ENCODE measurements at regions not wholly inside any gene's neighbourhood (a gene's known extent, or its start where the extent isn't known, plus 50 kb on each side); places are given as distances from the start of the nearest gene placed in this dataset.

DNA sequence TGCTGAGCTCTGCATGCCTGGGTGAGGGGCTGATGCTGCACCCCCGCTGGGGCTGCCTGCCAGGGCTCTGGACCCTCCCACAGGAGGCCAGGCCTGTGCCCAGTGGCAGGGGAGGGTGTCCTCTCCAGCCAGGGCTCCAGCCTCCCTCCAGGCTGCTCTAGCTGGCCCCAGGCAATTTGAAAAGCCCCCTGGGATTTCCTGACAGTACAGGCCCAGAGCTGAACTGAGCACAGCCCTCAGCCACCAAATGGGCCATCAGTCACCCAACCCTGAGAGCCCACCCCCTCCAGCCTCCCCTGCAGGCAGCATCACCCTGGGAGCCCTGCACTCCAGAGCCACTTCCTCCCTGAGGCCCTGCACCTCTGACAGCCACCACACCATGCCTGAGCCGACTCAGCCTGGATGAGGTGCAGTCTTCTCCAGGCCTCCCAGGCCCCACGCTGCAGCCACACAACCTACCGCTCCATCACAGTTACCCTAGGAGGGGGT is 101.8 kb upstream of the RET start:
- POLR2A ChIA-PET = no interaction called here
- peaks cover 3% of the 10 kb centered on the region for H3K4me1 Mint-ChIP-seq
- CTCF ChIA-PET = interaction anchor here (0.8 kb wide), 1 partner anchor 14 kb away, joined by 3 read pairs; no protein-coding TSS in a partner anchor
- no peak overlapping the region for H3K4me3 Mint-ChIP-seq
- no peaks in the 10 kb centered on the region for H3K36me3 Mint-ChIP-seq (ENCODE audit: low read depth)
- H3K27me3 Mint-ChIP-seq = no peaks in the 10 kb centered on the region
- no peaks in the 10 kb centered on the region for H3K9me3 Mint-ChIP-seq
- DNase-seq = no peak
- no peak overlapping the region for H3K27ac Mint-ChIP-seq

DNA sequence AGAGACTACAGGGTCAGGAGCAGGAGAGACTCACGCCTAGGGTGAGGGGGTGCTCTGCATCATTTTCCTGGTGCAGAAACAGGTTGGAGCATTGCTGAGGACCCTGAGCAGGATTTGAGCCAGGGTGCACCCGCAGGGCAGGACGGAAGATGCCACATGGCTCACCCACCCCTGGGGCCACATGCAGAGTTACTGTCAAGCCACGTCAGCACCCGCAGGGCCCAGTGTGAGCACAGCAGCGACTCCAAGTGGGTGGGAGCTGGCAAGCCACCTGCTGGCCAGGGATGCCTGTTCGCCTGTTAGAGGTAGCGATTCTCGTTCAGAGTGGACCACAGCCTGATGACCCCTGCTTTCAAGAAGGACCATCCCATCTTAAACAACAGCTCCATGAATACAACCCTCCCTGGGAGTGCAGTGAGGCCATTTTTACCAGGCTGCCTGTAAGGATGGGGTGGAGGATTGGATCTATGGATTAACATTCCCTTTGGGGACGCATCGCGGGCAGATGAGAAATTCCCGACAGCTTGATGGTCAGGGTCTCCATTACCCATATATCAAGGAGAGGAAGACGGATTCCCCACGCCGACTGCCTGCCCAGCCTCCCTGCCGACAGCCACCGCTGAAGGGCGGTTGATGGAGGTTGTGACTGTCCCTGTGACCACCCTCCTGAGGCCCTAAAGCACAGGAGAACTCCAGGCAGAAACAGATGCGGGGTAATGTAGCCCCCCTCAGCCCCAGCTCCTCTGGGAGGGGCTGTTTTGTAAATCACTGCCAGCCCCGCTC is 101.1 kb upstream of the RET start:
- no peak overlapping the region for H3K27ac Mint-ChIP-seq
- H3K27me3 Mint-ChIP-seq = no peaks in the 10 kb centered on the region
- H3K36me3 Mint-ChIP-seq (ENCODE audit: low read depth) = no peaks in the 10 kb centered on the region
- CTCF ChIA-PET = interaction anchor here (0.8 kb wide), 1 partner anchor 13 kb away, joined by 3 read pairs; no protein-coding TSS in a partner anchor
- POLR2A ChIA-PET = no interaction called here
- H3K4me1 Mint-ChIP-seq = peaks cover 3% of the 10 kb centered on the region
- H3K9me3 Mint-ChIP-seq = no peaks in the 10 kb centered on the region
- no peak overlapping the region for H3K4me3 Mint-ChIP-seq
- DNase-seq = no peak

DNA sequence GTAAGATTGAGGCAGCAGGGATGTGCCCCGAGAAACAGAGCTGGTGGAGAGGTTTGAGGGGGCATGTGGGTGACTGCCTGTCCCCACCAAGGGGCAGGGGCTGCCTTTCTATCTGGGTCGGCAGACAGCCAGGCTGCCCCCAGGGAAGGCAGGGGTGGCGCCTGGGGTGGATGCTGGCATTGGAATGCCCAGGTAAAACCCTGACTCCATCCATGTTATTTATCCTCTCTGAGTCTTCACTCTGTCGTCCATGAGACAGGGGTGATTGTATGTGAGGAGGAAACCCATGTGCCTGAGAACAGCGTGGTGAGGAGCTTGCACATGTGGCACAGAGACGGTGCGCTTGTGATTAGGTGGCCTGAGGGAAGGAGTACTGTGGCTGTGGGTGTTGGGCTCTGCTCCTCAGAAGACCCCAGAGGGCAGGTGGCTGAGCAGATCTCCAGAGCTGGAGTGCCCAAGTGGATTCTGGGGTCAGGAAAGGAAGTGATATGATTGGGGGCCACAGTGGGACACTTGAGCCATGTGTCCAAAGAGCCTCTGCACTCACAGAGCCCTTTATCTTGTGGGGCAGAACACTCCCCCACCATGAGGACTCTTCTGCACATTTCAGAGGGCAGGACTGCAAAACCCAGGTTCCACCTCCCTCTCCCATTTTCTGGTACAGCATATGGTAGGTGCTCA is 100.4 kb upstream of the RET start:
- no peaks in the 10 kb centered on the region for H3K36me3 Mint-ChIP-seq (ENCODE audit: low read depth)
- H3K27me3 Mint-ChIP-seq = no peaks in the 10 kb centered on the region
- ChIA-PET CTCF (interaction anchor here (1.8 kb wide), 1 partner anchor 11 kb away, joined by 3 read pairs; no protein-coding TSS in a partner anchor), POLR2A (no interaction called here)
- H3K27ac Mint-ChIP-seq = no peak overlapping the region
- H3K4me3 Mint-ChIP-seq = no peak overlapping the region
- DNase-seq = no peak
- peaks cover 3% of the 10 kb centered on the region for H3K4me1 Mint-ChIP-seq
- H3K9me3 Mint-ChIP-seq = no peaks in the 10 kb centered on the region

DNA sequence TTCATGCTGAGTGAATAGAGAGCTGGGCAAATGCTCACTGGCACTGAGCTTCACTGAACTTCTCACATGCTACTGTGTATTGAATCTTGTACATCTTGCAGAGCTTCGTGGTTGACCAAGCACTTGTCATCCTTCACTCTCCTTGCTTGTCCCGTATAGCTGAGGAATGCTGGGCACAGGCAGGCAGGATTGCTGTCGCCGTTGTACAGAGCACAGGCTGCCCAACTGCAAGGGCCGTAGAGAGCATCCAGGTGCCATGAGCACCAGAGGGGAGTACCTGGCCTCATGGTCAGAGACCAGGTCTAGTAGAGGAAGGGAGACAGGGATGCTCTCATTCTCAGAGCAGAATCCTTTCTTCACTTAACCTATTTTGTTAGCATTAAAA is 99.8 kb upstream of the RET start:
- H3K27ac Mint-ChIP-seq = no peak overlapping the region
- no peak overlapping the region for H3K4me3 Mint-ChIP-seq
- POLR2A ChIA-PET = no interaction called here
- CTCF ChIA-PET = interaction anchor here (0.7 to 1.8 kb wide), 2 partner anchors 10 to 634 kb away, joined by 3 to 5 read pairs; no protein-coding TSS in a partner anchor
- DNase-seq = no peak
- H3K4me1 Mint-ChIP-seq = peaks cover 3% of the 10 kb centered on the region
- no peaks in the 10 kb centered on the region for H3K27me3 Mint-ChIP-seq
- H3K9me3 Mint-ChIP-seq = no peaks in the 10 kb centered on the region
- no peaks in the 10 kb centered on the region for H3K36me3 Mint-ChIP-seq (ENCODE audit: low read depth)

DNA sequence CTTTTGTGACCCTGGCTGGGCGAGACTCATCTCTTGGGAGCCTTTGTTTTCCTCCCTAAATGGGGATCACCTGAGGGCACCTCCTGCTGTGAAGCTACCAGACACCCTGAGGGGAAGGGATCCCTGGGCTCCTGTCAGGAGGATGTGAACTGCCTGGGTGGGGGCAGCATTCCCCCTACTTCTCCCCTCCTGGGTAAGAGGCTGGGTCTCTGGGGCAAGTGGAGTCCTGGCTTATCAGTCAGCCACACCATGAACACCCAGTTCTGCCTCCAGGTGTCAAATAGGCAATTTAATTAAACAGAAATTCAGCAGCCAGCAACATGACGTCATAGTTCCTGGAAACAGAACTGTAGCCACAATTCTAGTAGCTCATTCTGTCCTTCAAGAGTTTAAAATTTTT is 97.7 kb upstream of the RET start:
- Mint-ChIP-seq H3K4me1 (peaks cover 3% of the 10 kb centered on the region), H3K4me3 (no peak overlapping the region), H3K27me3 (no peaks in the 10 kb centered on the region), H3K36me3 (ENCODE audit: low read depth) (no peaks in the 10 kb centered on the region), H3K27ac (no peak overlapping the region), H3K9me3 (no peaks in the 10 kb centered on the region)
- CTCF ChIA-PET = no interaction called here
- POLR2A ChIA-PET = no interaction called here
- no peak for DNase-seq

DNA sequence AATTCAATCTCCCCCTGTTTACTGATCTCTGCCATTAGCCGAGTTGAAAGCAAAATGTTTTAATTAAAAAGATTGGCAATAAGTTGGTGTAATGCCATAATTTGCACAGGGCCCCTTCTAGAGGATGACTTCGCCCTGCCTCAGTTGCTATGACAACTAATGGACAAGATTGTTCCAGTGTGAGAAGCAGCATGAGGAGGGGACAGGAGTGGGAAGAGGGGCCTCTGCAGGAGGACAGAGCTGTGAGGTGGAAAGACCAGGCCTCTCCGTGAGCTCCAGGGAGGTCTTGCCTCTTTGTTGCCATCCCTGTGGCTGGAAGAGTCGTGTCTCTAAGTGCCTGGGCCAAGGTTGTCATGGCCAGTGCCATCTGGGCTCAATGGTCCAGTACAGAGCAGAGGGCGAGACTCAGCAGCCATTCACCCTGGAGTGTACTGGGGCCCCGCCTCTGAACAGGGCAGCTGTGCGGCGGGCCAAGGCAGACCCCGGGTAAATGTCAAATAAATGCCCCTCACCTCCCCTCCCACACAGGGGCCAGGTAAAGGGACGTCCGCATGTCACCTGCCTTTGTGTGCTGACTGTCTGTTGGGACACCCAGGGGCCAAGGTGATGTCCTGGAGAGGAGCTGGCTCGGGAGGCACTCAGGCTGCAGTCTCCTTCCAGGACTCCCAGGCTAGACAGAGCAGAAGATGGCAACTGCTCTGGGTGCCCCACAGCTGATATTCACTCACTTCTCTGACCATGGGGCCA is 97.0 kb upstream of the RET start:
- CTCF ChIA-PET = interaction anchor here (0.6 kb wide), 1 partner anchor 170 kb away, joined by 4 read pairs; no protein-coding TSS in a partner anchor
- no peak overlapping the region for H3K27ac Mint-ChIP-seq
- H3K4me1 Mint-ChIP-seq = peaks cover 3% of the 10 kb centered on the region
- H3K4me3 Mint-ChIP-seq = no peak overlapping the region
- no peaks in the 10 kb centered on the region for H3K36me3 Mint-ChIP-seq (ENCODE audit: low read depth)
- POLR2A ChIA-PET = no interaction called here
- DNase-seq = no peak
- H3K9me3 Mint-ChIP-seq = no peaks in the 10 kb centered on the region
- no peaks in the 10 kb centered on the region for H3K27me3 Mint-ChIP-seq

DNA sequence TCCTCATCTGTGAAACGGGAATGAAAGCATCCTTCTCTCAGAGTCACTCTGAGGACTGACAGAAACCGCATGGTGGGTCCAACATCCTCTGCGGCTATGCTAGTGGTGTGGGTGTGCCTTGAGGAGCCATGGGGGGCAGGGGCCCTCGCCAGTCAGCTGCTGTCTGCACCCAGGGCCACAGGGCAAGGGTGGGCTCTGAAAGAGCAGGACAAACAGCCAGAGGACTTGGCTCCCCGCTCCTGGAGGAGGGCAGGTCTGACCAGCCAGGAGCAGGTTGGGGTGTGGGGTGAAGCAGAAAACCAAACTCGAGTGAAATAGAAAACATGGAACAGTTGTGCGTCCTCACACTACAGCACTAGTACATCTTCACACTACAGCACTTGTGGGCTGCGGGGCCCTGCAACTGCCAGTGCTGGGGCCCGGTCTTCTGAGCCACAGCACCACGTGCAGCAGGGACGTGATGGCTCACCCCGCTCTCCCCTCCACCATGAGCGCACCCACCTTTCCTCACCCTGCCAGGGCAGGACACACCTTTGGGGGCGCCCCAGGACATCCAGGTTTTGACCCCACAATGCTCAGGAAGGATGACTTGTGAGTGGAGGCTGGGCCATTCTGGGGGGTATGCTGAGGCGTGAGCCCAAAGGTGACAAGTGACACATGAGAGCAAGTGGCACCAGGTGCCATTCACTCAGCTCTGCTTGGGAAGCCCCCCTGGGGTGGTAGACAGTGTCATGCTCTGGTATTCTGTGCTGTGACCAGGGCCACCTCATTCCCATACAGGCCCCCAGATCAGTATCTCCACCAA is 96.1 kb upstream of the RET start:
- DNase-seq = no peak
- Mint-ChIP-seq H3K36me3 (ENCODE audit: low read depth) (no peaks in the 10 kb centered on the region), H3K27ac (no peak overlapping the region), H3K9me3 (no peaks in the 10 kb centered on the region), H3K4me3 (no peak overlapping the region), H3K4me1 (peaks cover 3% of the 10 kb centered on the region), H3K27me3 (no peaks in the 10 kb centered on the region)
- POLR2A ChIA-PET = no interaction called here
- CTCF ChIA-PET = interaction anchor here (0.6 kb wide), 1 partner anchor 171 kb away, joined by 4 read pairs; no protein-coding TSS in a partner anchor

DNA sequence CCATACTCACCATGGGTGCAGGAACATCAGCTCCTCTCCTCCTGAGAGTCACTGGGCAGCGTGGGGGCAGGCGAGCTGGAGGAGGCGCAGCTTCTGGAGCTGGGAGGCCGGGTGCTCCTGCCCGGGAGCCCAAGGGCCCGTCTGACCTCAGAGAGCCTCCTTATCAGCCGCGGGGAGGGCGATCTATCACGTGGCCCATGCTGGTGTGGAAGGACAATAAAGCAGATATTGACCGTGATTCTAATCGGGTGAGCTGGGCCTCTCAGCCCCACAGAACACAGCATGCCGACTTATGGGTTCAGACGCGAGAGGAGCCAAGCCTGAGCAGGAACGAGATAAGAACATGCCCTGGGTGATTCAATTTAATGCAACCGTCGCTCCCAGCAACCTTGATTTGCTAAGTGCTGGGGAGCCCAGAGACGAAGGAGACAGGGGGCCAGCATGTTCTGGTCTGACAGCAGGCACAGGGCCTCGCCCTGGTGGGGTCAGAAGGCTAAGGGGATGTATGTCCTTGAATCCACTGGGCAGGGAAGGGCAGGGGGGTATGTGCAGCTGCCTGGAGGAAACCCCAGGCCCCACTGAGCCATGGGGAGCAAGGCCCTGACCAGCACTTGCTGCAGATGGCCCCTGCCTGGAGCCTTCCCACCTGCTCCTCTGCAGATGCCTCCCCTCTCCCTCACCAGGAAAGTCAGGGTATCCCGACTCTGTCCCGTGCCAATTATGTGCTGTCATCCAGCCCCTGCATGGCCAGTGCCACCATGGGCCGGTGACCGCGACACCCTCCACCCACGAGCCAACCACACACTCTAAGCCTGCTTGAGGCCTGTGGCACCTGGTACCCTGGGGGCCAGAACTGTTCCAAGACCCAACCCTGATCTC is 95.3 kb upstream of the RET start:
- Mint-ChIP-seq H3K9me3 (no peaks in the 10 kb centered on the region), H3K27ac (no peak overlapping the region), H3K4me1 (peaks cover 3% of the 10 kb centered on the region), H3K36me3 (ENCODE audit: low read depth) (no peaks in the 10 kb centered on the region), H3K4me3 (no peak overlapping the region), H3K27me3 (no peaks in the 10 kb centered on the region)
- CTCF ChIA-PET = no interaction called here
- DNase-seq = no peak
- POLR2A ChIA-PET = no interaction called here

DNA sequence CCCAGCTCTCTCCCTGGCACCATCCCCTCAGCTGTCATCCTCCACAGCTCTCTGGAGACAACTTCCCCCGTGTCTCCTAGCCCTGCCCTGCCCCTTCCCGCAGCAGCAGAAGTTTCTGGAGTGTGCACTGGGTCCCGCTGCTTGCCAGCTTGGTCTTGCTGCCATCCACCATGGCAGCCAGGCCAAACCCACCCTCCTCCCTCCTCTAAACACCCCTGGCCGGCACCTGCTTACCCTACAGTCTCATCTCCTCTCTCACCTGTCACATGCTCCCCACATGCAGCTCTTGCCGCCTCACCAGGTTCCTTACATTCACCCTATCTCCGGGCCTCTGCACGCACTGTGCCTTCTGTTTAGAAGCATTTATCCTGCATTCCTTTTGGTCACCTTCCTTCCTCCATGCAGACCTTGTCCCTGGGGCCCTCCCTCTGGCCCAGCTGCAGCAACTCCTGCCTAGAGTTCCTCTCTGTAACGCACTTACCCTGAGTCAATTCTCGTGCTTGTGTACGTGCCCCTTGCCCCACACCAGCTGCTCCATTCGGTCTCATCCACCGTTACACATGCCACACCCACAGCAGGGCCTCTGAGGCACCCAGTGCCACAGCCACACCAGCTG is 93.9 kb upstream of the RET start:
- Mint-ChIP-seq H3K4me3 (no peak overlapping the region), H3K4me1 (peaks cover 3% of the 10 kb centered on the region)
- POLR2A ChIA-PET = interaction anchor here (0.8 kb wide), 1 partner anchor 201 kb away, joined by 3 read pairs; no protein-coding TSS in a partner anchor

DNA sequence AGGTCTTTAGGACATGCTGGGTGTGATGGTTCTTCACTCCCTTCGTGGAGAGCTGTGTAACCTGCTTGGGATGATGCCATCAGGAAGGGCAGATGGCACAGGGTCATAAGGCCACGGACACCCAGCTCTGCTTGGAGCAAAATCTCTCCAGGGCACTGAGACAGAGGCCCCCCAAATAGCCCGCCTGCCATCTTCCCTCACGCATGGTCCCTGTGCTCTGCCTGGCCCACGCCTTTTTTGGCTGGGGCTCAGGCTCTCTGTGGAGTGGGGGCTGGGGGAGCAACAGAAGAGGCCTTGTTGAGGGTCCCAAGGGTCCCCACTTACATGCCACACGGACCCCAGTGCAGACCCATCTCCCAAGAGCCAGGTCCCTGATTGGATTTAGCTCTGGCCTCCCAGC is 93.3 kb upstream of the RET start:
- POLR2A ChIA-PET = no interaction called here
- CTCF ChIA-PET = no interaction called here
- H3K4me3 Mint-ChIP-seq = no peak overlapping the region

More for the DNA sequence above, 93.9 kb upstream of the RET start:
- H3K9me3 Mint-ChIP-seq = no peaks in the 10 kb centered on the region
- H3K27me3 Mint-ChIP-seq = no peaks in the 10 kb centered on the region
- no peak for DNase-seq
- CTCF ChIA-PET = no interaction called here
- H3K36me3 Mint-ChIP-seq (ENCODE audit: low read depth) = no peaks in the 10 kb centered on the region
- no peak overlapping the region for H3K27ac Mint-ChIP-seq

DNA sequence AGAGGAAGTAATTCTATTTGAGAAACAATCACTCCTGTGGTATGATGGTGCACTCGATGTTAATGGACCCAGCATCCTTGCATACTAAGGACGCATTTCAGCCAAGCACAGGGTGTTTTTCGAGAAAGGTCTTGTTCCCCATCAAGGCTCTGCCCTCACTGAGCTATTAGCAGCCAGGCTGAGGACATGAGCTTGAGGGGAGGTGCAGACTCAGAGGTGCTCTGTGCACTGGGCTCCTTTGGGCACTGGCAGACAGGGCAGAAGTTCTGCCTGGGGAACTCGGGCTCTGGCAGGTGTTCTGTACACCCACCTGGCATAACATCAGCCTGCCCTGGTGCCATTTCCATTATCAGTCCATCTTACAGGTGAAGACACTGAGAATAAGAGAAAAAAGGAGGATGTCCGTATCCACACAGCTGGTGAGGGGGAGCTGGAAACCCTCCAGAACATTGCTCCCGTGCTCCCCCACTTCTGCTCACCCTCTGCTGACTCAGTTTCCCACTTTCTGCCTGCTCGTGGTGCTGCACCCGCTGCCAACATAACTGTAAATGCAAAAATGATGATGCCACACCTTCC is 92.7 kb upstream of the RET start:
- Mint-ChIP-seq H3K4me1 (peaks cover 4% of the 10 kb centered on the region), H3K4me3 (no peak overlapping the region), H3K27ac (no peak overlapping the region), H3K27me3 (no peaks in the 10 kb centered on the region), H3K36me3 (ENCODE audit: low read depth) (no peaks in the 10 kb centered on the region), H3K9me3 (no peaks in the 10 kb centered on the region)
- ChIA-PET POLR2A (no interaction called here), CTCF (no interaction called here)
- DNase-seq = no peak

More for the DNA sequence above, 93.3 kb upstream of the RET start:
- H3K27ac Mint-ChIP-seq = no peak overlapping the region
- DNase-seq = no peak
- H3K9me3 Mint-ChIP-seq = no peaks in the 10 kb centered on the region
- no peaks in the 10 kb centered on the region for H3K27me3 Mint-ChIP-seq
- H3K36me3 Mint-ChIP-seq (ENCODE audit: low read depth) = no peaks in the 10 kb centered on the region
- peaks cover 3% of the 10 kb centered on the region for H3K4me1 Mint-ChIP-seq
